CD4-positive, alpha-beta T cell (primary cell): ENCODE measurements at regions not wholly inside any gene's neighbourhood (a gene's known extent, or its start where the extent isn't known, plus 50 kb on each side); places are given as distances from the start of the nearest gene placed in this dataset.

Source experiments
- ATAC-seq: fragments of 200-7000 bp; cut with Tn5 transposase; one replicate; pipeline ENCODE4 v1.10.0; 2022; ENCODE audit warnings: mild to moderate bottlenecking; ENCODE audit not compliant: poor library complexity
- CTCF ChIA-PET: fragments of 350-600 bp; sonication (Branson Sonifier 250); formaldehyde crosslinking; loops from one replicate; lab custom pipeline; 2021; ENCODE audit warnings: antibody characterized with exemption, inconsistent platforms; lab: Charles Lee
- POLR2A ChIA-PET: fragments of 350-600 bp; sonication (Branson Sonifier 250); formaldehyde crosslinking; loops from one replicate; lab custom pipeline; 2021; ENCODE audit warnings: antibody characterized with exemption, inconsistent platforms; lab: Charles Lee
- DNase-seq, 14 experiments: peaks; one replicate each; pipeline ENCODE4 v3.0.0-alpha.2; 2013 to 2020; ENCODE audit warnings: mixed read lengths in 2 of 14
- H3K27ac ChIP-seq, 2 donors: one replicate each; pipeline versions ENCODE4 v1.5.1 to v1.7.0; 2013; ENCODE audit warnings: low read length in 2 of 2, low read depth in 1 of 2, mild to moderate bottlenecking in 1 of 2
- H3K27me3 ChIP-seq, 2 experiments: 1 replicate in 1 of 2; 2 replicates in 1 of 2; pipeline versions ENCODE4 v1.6.1 to v1.7.0; 2013; ENCODE audit warnings: low read length in 2 of 2, control low read depth in 1 of 2, mild to moderate bottlenecking in 1 of 2, moderate library complexity in 1 of 2; ENCODE audit not compliant: insufficient read depth in 2 of 2, control insufficient read depth in 1 of 2
- H3K36me3 ChIP-seq: one replicate; pipeline ENCODE4 v1.6.1; 2013; ENCODE audit warnings: low read length, control low read depth; ENCODE audit not compliant: insufficient read depth
- H3K4me1 ChIP-seq: one replicate; pipeline ENCODE4 v1.6.1; 2013; ENCODE audit warnings: low read length, control low read depth; ENCODE audit not compliant: insufficient read depth
- H3K4me3 ChIP-seq: one replicate; pipeline ENCODE4 v1.5.1; 2013; ENCODE audit warnings: mild to moderate bottlenecking, low read length, moderate library complexity
- H3K9me3 ChIP-seq, 2 experiments: 1 replicate in 1 of 2; 2 replicates in 1 of 2; pipeline versions ENCODE4 v1.6.1 to v1.7.0; 2013; ENCODE audit warnings: low read length in 2 of 2, mild to moderate bottlenecking in 2 of 2, control low read depth in 1 of 2, moderate library complexity in 1 of 2; ENCODE audit not compliant: control insufficient read depth in 1 of 2, insufficient read depth in 1 of 2
- H3K27ac Mint-ChIP-seq: one replicate; pipeline ENCODE4 v1.8.0; 2020; ENCODE audit warnings: mixed read lengths
- H3K27me3 Mint-ChIP-seq: one replicate; pipeline ENCODE4 v1.8.0; 2021; ENCODE audit warnings: mixed read lengths
- H3K36me3 Mint-ChIP-seq: one replicate; pipeline ENCODE4 v1.8.0; 2021; ENCODE audit warnings: low read depth, mixed read lengths
- H3K4me1 Mint-ChIP-seq: one replicate; pipeline ENCODE4 v1.8.0; 2021; ENCODE audit warnings: low read depth, mixed read lengths
- H3K4me3 Mint-ChIP-seq: one replicate; pipeline ENCODE4 v1.8.0; 2020; ENCODE audit warnings: mild to moderate bottlenecking, mixed read lengths
- H3K9me3 Mint-ChIP-seq: one replicate; pipeline ENCODE4 v1.8.0; 2020; ENCODE audit warnings: mixed read lengths
- intact Hi-C, 2 experiments: fragments of 100-400 bp; cut with DNase I in 1 of 2; cut with micrococcal nuclease in 1 of 2; formaldehyde crosslinking; loops; one replicate each; pipeline versions ENCODE4 v1.15.1 to v1.9.0; 2023 to 2025; cut with DNase I, micrococcal nuclease
- TF ChIP-seq, protein P1 (sequence below): fragments of 200-600 bp; IDR thresholded peaks from one replicate; pipeline ENCODE4 v1.8.0; 2022; ENCODE audit warnings: antibody characterized with exemption, mild to moderate bottlenecking

GRCh38 chr3:187914231-187914630 is 169.0 kb upstream of the BCL6 start:
- no peak overlapping the region for H3K4me3 ChIP-seq
- Mint-ChIP-seq H3K27ac (no peak overlapping the region), H3K4me1 (peaks cover 22% of the 10 kb centered on the region), H3K36me3 (no peaks in the 10 kb centered on the region), H3K27me3 (no peaks in the 10 kb centered on the region), H3K9me3 (no peaks in the 10 kb centered on the region), H3K4me3 (no peak overlapping the region)
- ATAC-seq = no peak
- no peaks in the 10 kb centered on the region for H3K27me3 ChIP-seq
- ChIA-PET POLR2A (no interaction called here), CTCF (no interaction called here)
- DNase-seq = no peak
- H3K4me1 ChIP-seq = peaks cover 16% of the 10 kb centered on the region
- no peaks in the 10 kb centered on the region for H3K9me3 ChIP-seq
- TF ChIP-seq, protein P1, sequence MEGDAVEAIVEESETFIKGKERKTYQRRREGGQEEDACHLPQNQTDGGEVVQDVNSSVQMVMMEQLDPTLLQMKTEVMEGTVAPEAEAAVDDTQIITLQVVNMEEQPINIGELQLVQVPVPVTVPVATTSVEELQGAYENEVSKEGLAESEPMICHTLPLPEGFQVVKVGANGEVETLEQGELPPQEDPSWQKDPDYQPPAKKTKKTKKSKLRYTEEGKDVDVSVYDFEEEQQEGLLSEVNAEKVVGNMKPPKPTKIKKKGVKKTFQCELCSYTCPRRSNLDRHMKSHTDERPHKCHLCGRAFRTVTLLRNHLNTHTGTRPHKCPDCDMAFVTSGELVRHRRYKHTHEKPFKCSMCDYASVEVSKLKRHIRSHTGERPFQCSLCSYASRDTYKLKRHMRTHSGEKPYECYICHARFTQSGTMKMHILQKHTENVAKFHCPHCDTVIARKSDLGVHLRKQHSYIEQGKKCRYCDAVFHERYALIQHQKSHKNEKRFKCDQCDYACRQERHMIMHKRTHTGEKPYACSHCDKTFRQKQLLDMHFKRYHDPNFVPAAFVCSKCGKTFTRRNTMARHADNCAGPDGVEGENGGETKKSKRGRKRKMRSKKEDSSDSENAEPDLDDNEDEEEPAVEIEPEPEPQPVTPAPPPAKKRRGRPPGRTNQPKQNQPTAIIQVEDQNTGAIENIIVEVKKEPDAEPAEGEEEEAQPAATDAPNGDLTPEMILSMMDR = no peak
- H3K27ac ChIP-seq = no peak overlapping the region
- no peaks in the 10 kb centered on the region for H3K36me3 ChIP-seq
- intact Hi-C loops = loop anchor here in 1 of 2 experiments (10.0 kb wide), 1 partner anchor 1231 kb away; no protein-coding TSS in a partner anchor

- POLR2A ChIA-PET = no interaction called here
- Mint-ChIP-seq H3K4me1 (peaks cover 38% of the 10 kb centered on the region), H3K27me3 (no peaks in the 10 kb centered on the region), H3K4me3 (no peak overlapping the region), H3K27ac (no peak overlapping the region), H3K36me3 (no peaks in the 10 kb centered on the region), H3K9me3 (no peaks in the 10 kb centered on the region)
- Histone ChIP-seq H3K9me3 (no peaks in the 10 kb centered on the region), H3K4me1 (peaks cover 22% of the 10 kb centered on the region), H3K27ac (no peak overlapping the region), H3K4me3 (no peak overlapping the region), H3K36me3 (no peaks in the 10 kb centered on the region), H3K27me3 (no peaks in the 10 kb centered on the region)
- no peak for DNase-seq
- TF ChIP-seq, protein P1 = no peak
- intact Hi-C loops = loop anchor here in 1 of 2 experiments (5.0 to 10.0 kb wide), 2 partner anchors 169 to 1229 kb away; partner anchors contain the start of gene BCL6
- CTCF ChIA-PET = interaction anchor here (1.1 to 1.7 kb wide), 2 partner anchors 168 to 176 kb away, joined by 3 to 4 read pairs; no protein-coding TSS in a partner anchor
- ATAC-seq = no peak
These were observed 170.8 kb upstream of the BCL6 start for GRCh38 chr3:187916072-187916471.

DNA sequence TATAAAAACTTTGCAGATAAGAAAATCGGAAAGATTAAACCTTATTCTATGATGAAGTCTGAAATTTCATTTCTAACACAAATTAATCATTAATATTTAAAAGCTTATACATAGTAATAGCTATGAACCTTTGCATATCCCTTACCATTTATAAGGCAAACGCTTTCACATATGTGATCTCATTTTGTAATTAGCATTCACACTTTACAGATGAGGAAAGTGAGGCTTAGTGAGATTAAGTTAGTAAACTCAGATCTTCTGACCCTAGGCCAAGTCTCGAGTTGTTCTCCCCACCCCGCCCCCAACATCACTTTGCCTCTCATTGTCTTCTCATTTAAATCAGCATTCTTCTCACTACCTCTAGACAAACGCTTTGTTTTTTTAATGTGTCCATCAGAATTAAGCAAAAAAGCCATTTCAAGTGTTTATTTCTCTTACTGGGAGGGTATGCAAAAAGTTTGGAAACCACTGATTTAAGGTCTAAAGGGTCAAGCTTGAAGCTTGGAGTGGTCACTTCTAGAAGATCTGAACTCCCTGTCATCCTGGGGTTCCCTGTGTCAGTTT is 172.9 kb upstream of the BCL6 start:
- POLR2A ChIA-PET = interaction anchor here (1.0 to 1.3 kb wide), 2 partner anchors 9 to 82 kb away, joined by 3 read pairs; no protein-coding TSS in a partner anchor
- no peak overlapping the region for H3K4me3 ChIP-seq
- H3K4me3 Mint-ChIP-seq = no peak overlapping the region

More for the DNA sequence above, 172.9 kb upstream of the BCL6 start:
- intact Hi-C loops = loop anchor here (2.0 to 10.0 kb wide), 4 partner anchors 57 to 1227 kb away; partner anchors contain the start of gene BCL6 (in 1 of the 2)
- Histone ChIP-seq H3K27ac (peak overlapping the region in 1 of 2 donors; percentile 5), H3K36me3 (no peaks in the 10 kb centered on the region), H3K9me3 (no peaks in the 10 kb centered on the region), H3K27me3 (no peaks in the 10 kb centered on the region), H3K4me1 (peaks cover 22% of the 10 kb centered on the region)
- DNase-seq (no peak), ATAC-seq (no peak)
- no peaks in the 10 kb centered on the region for H3K36me3 Mint-ChIP-seq
- H3K27ac Mint-ChIP-seq = peak overlapping the region; percentile 85
- CTCF ChIA-PET = interaction anchor here (1.2 kb wide), 1 partner anchor 178 kb away, joined by 5 read pairs; no protein-coding TSS in a partner anchor
- no peaks in the 10 kb centered on the region for H3K27me3 Mint-ChIP-seq
- peaks cover 53% of the 10 kb centered on the region for H3K4me1 Mint-ChIP-seq
- H3K9me3 Mint-ChIP-seq = no peaks in the 10 kb centered on the region
- TF ChIP-seq, protein P1 = no peak
